Thyroid gland (tissue), 4 donors: ENCODE measurements at regions not wholly inside any gene's neighbourhood (a gene's known extent, or its start where the extent isn't known, plus 50 kb on each side); places are given as distances from the start of the nearest gene placed in this dataset.

Experiments used
- DNase-seq, 2 donors: peaks; one replicate each; pipeline ENCODE4 v3.0.0-alpha.2; 2019
- H3K27ac ChIP-seq, 3 donors: fragments of 200-600 bp; sonication (generic); 1 replicate in 2 of 3; 2 replicates in 1 of 3; pipeline ENCODE4 v1.5.1; 2016 to 2019; ENCODE audit warnings: mild to moderate bottlenecking in 1 of 3, moderate library complexity in 1 of 3
- H3K27me3 ChIP-seq: fragments of 200-600 bp; sonication (generic); one replicate; pipeline ENCODE4 v1.5.1; 2019
- H3K36me3 ChIP-seq, 2 donors: fragments of 200-600 bp; sonication (generic); one replicate each; pipeline ENCODE4 v1.5.1; 2016 to 2019
- H3K4me1 ChIP-seq, 2 donors: fragments of 200-600 bp; sonication (generic); one replicate each; pipeline ENCODE4 v1.5.1; 2017 to 2019
- H3K4me3 ChIP-seq, 3 donors: fragments of 200-600 bp; sonication (generic); replicated peaks in 1 of 3; 1 replicate in 2 of 3; 2 replicates in 1 of 3; pipeline ENCODE4 v1.5.1; 2016; ENCODE audit warnings: mild to moderate bottlenecking in 1 of 3
- H3K9me3 ChIP-seq: fragments of 200-600 bp; sonication (generic); one replicate; pipeline ENCODE4 v1.5.1; 2017
- CTCF ChIP-seq, 6 experiments: fragments of 200-600 bp in 3 of 6; fragments of 450-650 bp in 3 of 6; sonication (generic) in 3 of 6; IDR thresholded peaks; one replicate each; pipeline ENCODE4 v1.5.1; 2016 to 2019; ENCODE audit warnings: antibody characterized with exemption in 6 of 6, mild to moderate bottlenecking in 2 of 6, inconsistent platforms in 1 of 6, moderate library complexity in 1 of 6
- POLR2A ChIP-seq, 2 donors: fragments of 450-650 bp; IDR thresholded peaks; one replicate each; pipeline ENCODE4 v1.6.1; 2017; ENCODE audit warnings: antibody characterized with exemption in 2 of 2, mild to moderate bottlenecking in 2 of 2, moderate library complexity in 1 of 2
- WGBS, 2 donors: methylation state at CpG; one replicate each; pipeline ENCODE4 v1.1.5; 2017; 5-methylcytosine and 5-hydroxymethylcytosine counted together
- intact Hi-C: fragments of 100-400 bp; cut with DNase I; formaldehyde crosslinking; loops from one replicate; pipeline ENCODE4 v1.15.1; 2023

- Histone ChIP-seq H3K27me3 (no peaks in the 10 kb centered on the region), H3K4me3 (no peak overlapping the region), H3K36me3 (no peaks in the 10 kb centered on the region), H3K27ac (no peak overlapping the region), H3K4me1 (no peaks in the 10 kb centered on the region), H3K9me3 (no peaks in the 10 kb centered on the region)
- intact Hi-C loops = no loop called here
- no peak for DNase-seq
- WGBS, 2 donors = 93 to 96% methylated on average over 3 of the region's 3 CpGs
- TF ChIP-seq CTCF (IDR thresholded peaks at IDR 0.05) (no peak), POLR2A (IDR thresholded peaks at IDR 0.05) (no peak)
Observed at GRCh38 chr4:123081971-123082370, 159.6 kb upstream of the NUDT6 start.

- Histone ChIP-seq H3K27me3 (no peaks in the 10 kb centered on the region), H3K9me3 (no peaks in the 10 kb centered on the region), H3K36me3 (no peaks in the 10 kb centered on the region), H3K4me1 (no peaks in the 10 kb centered on the region), H3K27ac (no peak overlapping the region), H3K4me3 (no peak overlapping the region)
- 85 to 91% methylated on average over 3 of the region's 3 CpGs for WGBS, 2 donors
- intact Hi-C loops = no loop called here
- no peak for DNase-seq
- TF ChIP-seq CTCF (IDR thresholded peaks at IDR 0.05) = no peak
- no peak for TF ChIP-seq POLR2A (IDR thresholded peaks at IDR 0.05)
Observed at GRCh38 chr4:123083646-123084045, 161.2 kb upstream of the NUDT6 start.

GRCh38 chr4:123088501-123088900 lies 166.1 kb upstream of the NUDT6 start:
- intact Hi-C loops = no loop called here
- WGBS, 2 donors = 70 to 88% methylated on average over 4 of the region's 4 CpGs
- Histone ChIP-seq H3K27ac (no peak overlapping the region), H3K9me3 (no peaks in the 10 kb centered on the region), H3K4me1 (no peaks in the 10 kb centered on the region), H3K4me3 (no peak overlapping the region), H3K27me3 (no peaks in the 10 kb centered on the region), H3K36me3 (peaks cover 0 to 4% of the 10 kb centered on the region in 2 donors)
- TF ChIP-seq POLR2A (IDR thresholded peaks at IDR 0.05) = no peak
- TF ChIP-seq CTCF (IDR thresholded peaks at IDR 0.05) = no peak
- DNase-seq = no peak

GRCh38 chr4:123090886-123091285 lies 168.5 kb upstream of the NUDT6 start:
- 76 to 81% methylated on average over 2 of the region's 2 CpGs for WGBS, 2 donors
- Histone ChIP-seq H3K4me1 (no peaks in the 10 kb centered on the region), H3K36me3 (peaks cover 0 to 4% of the 10 kb centered on the region in 2 donors), H3K27me3 (no peaks in the 10 kb centered on the region), H3K4me3 (no peak overlapping the region), H3K9me3 (no peaks in the 10 kb centered on the region), H3K27ac (no peak overlapping the region)
- TF ChIP-seq POLR2A (IDR thresholded peaks at IDR 0.05) = no peak
- TF ChIP-seq CTCF (IDR thresholded peaks at IDR 0.05) = no peak
- intact Hi-C loops = no loop called here
- DNase-seq = no peak

- no peak for DNase-seq
- H3K4me1 ChIP-seq = no peaks in the 10 kb centered on the region
- no peaks in the 10 kb centered on the region for H3K27me3 ChIP-seq
- WGBS, 2 donors = 90 to 100% methylated on average over 1 of the region's 1 CpG
- H3K9me3 ChIP-seq = no peaks in the 10 kb centered on the region
- H3K27ac ChIP-seq = no peak overlapping the region
- peaks cover 0 to 4% of the 10 kb centered on the region in 2 donors for H3K36me3 ChIP-seq
- TF ChIP-seq POLR2A (IDR thresholded peaks at IDR 0.05) (no peak), CTCF (IDR thresholded peaks at IDR 0.05) (no peak)
- no peak overlapping the region for H3K4me3 ChIP-seq
- intact Hi-C loops = no loop called here
Observed at GRCh38 chr4:123092586-123092985, 170.2 kb upstream of the NUDT6 start.
